ENCODE measurements at regions not wholly inside any gene's neighbourhood (a gene's known extent, or its start where the extent isn't known, plus 50 kb on each side); places are given as distances from the start of the nearest gene placed in this dataset.

GRCh38 chr6:14925699-14926026 lies 320.2 kb upstream of the JARID2 start:
- Mint-ChIP-seq H3K36me3 (ENCODE audit: insufficient read depth, unreplicated experiment) (no peaks in the 10 kb centered on the region), H3K27me3 (ENCODE audit: insufficient read depth, unreplicated experiment) (no peaks in the 10 kb centered on the region), H3K27ac (ENCODE audit: unreplicated experiment) (no peak overlapping the region), H3K4me1 (ENCODE audit: low read depth, unreplicated experiment) (no peaks in the 10 kb centered on the region), H3K9me3 (ENCODE audit: unreplicated experiment) (no peaks in the 10 kb centered on the region), H3K4me3 (ENCODE audit: unreplicated experiment) (no peak overlapping the region)
- TF ChIP-seq CTCF (IDR thresholded peaks at IDR 0.05; ENCODE audit: insufficient read depth in 1 of 2, low read depth in 1 of 2, low read length in 1 of 2, severe bottlenecking in 1 of 2, unreplicated experiment in 1 of 2): no peak
- POLR2A ChIA-PET: interaction anchor here (0.7 kb wide), 1 partner anchor 24 kb away, joined by 3 read pairs; no protein-coding TSS in a partner anchor
- DNase-seq: no peak
- CTCF ChIA-PET: no interaction called here
- Histone ChIP-seq H3K36me3 (ENCODE audit: control insufficient read depth, insufficient read depth, low read length) (no peaks in the 10 kb centered on the region), H3K4me3 (ENCODE audit: low read depth, low read length) (no peak overlapping the region), H3K9me3 (no peaks in the 10 kb centered on the region), H3K27me3 (replicated peaks; ENCODE audit: control insufficient read depth, insufficient read depth, low read length) (no peaks in the 10 kb centered on the region), H3K4me1 (no peaks in the 10 kb centered on the region)
- intact Hi-C loops (cut with micrococcal nuclease; ENCODE audit: unreplicated experiment): no loop called here
- BruUV-seq (replicated peaks): no TSS peak

GRCh38 chr6:14927398-14927797 lies 318.5 kb upstream of the JARID2 start:
- intact Hi-C loops (cut with micrococcal nuclease; ENCODE audit: unreplicated experiment): no loop called here
- no peaks in the 10 kb centered on the region for H3K36me3 Mint-ChIP-seq (ENCODE audit: insufficient read depth, unreplicated experiment)
- no TSS peak for BruUV-seq (replicated peaks)

GRCh38 chr6:14929291-14929690 lies 316.6 kb upstream of the JARID2 start:
- H3K36me3 ChIP-seq (ENCODE audit: control insufficient read depth, insufficient read depth, low read length): no peaks in the 10 kb centered on the region
- H3K4me1 ChIP-seq: no peaks in the 10 kb centered on the region
- ChIA-PET CTCF (no interaction called here), POLR2A (no interaction called here)
- H3K4me1 Mint-ChIP-seq (ENCODE audit: low read depth, unreplicated experiment): no peaks in the 10 kb centered on the region
- DNase-seq: no peak
- no peaks in the 10 kb centered on the region for H3K36me3 Mint-ChIP-seq (ENCODE audit: insufficient read depth, unreplicated experiment)
- H3K9me3 ChIP-seq: no peaks in the 10 kb centered on the region
- intact Hi-C loops (cut with micrococcal nuclease; ENCODE audit: unreplicated experiment): no loop called here
- H3K27me3 Mint-ChIP-seq (ENCODE audit: insufficient read depth, unreplicated experiment): no peaks in the 10 kb centered on the region
- no peaks in the 10 kb centered on the region for H3K9me3 Mint-ChIP-seq (ENCODE audit: unreplicated experiment)
- H3K27me3 ChIP-seq (replicated peaks; ENCODE audit: control insufficient read depth, insufficient read depth, low read length): no peaks in the 10 kb centered on the region
- no peak overlapping the region for H3K27ac Mint-ChIP-seq (ENCODE audit: unreplicated experiment)
- TF ChIP-seq CTCF (IDR thresholded peaks at IDR 0.05; ENCODE audit: insufficient read depth in 1 of 2, low read depth in 1 of 2, low read length in 1 of 2, severe bottlenecking in 1 of 2, unreplicated experiment in 1 of 2): no peak
- no TSS peak for BruUV-seq (replicated peaks)
- no peak overlapping the region for H3K4me3 ChIP-seq (ENCODE audit: low read depth, low read length)
- H3K4me3 Mint-ChIP-seq (ENCODE audit: unreplicated experiment): no peak overlapping the region

More at GRCh38 chr6:14927398-14927797, 318.5 kb upstream of the JARID2 start:
- Histone ChIP-seq H3K27me3 (replicated peaks; ENCODE audit: control insufficient read depth, insufficient read depth, low read length) (no peaks in the 10 kb centered on the region), H3K9me3 (no peaks in the 10 kb centered on the region), H3K36me3 (ENCODE audit: control insufficient read depth, insufficient read depth, low read length) (no peaks in the 10 kb centered on the region), H3K4me1 (no peaks in the 10 kb centered on the region), H3K4me3 (ENCODE audit: low read depth, low read length) (no peak overlapping the region)
- CTCF ChIA-PET: no interaction called here
- TF ChIP-seq CTCF (IDR thresholded peaks at IDR 0.05; ENCODE audit: insufficient read depth in 1 of 2, low read depth in 1 of 2, low read length in 1 of 2, severe bottlenecking in 1 of 2, unreplicated experiment in 1 of 2): no peak
- no peaks in the 10 kb centered on the region for H3K4me1 Mint-ChIP-seq (ENCODE audit: low read depth, unreplicated experiment)
- DNase-seq: no peak
- H3K27me3 Mint-ChIP-seq (ENCODE audit: insufficient read depth, unreplicated experiment): no peaks in the 10 kb centered on the region
- no peaks in the 10 kb centered on the region for H3K9me3 Mint-ChIP-seq (ENCODE audit: unreplicated experiment)
- H3K27ac Mint-ChIP-seq (ENCODE audit: unreplicated experiment): no peak overlapping the region
- H3K4me3 Mint-ChIP-seq (ENCODE audit: unreplicated experiment): no peak overlapping the region
- POLR2A ChIA-PET: no interaction called here

Measured in Caco-2 (cell line).